B cell (primary cell): ENCODE measurements at regions not wholly inside any gene's neighbourhood (a gene's known extent, or its start where the extent isn't known, plus 50 kb on each side); places are given as distances from the start of the nearest gene placed in this dataset.

Experiments used
- ATAC-seq: fragments of 200-7000 bp; cut with Tn5 transposase; one replicate; pipeline ENCODE4 v1.10.0; 2021; ENCODE audit warnings: low read depth, mild to moderate bottlenecking, moderate number of reproducible peaks, moderate library complexity
- CTCF ChIA-PET: fragments of 350-600 bp; sonication (Branson Sonifier 250); formaldehyde crosslinking; loops from one replicate; lab custom pipeline; 2021; ENCODE audit warnings: antibody characterized with exemption, inconsistent platforms; lab: Charles Lee
- POLR2A ChIA-PET: fragments of 350-600 bp; sonication (Branson Sonifier 250); formaldehyde crosslinking; loops from one replicate; lab custom pipeline; 2021; ENCODE audit warnings: antibody characterized with exemption; lab: Charles Lee
- DNase-seq: peaks from one replicate; pipeline ENCODE4 v3.0.0; 2013
- H2AFZ ChIP-seq: 2 replicates; pipeline ENCODE4 v1.6.1; 2012; ENCODE audit warnings: mild to moderate bottlenecking, low read depth, low read length; ENCODE audit not compliant: insufficient read depth, poor library complexity, severe bottlenecking
- H3K27ac ChIP-seq, 2 donors: 1 replicate in 1 of 2; 2 replicates in 1 of 2; pipeline ENCODE4 v1.5.1; 2012 to 2013; ENCODE audit warnings: low read length in 2 of 2, mild to moderate bottlenecking in 2 of 2, moderate library complexity in 1 of 2
- H3K27me3 ChIP-seq, 4 experiments: fragments of 200-600 bp in 1 of 4; sonication (generic) in 1 of 4; replicated peaks in 1 of 4; 1 replicate in 2 of 4; 2 replicates in 2 of 4; pipeline versions ENCODE4 v1.6.1 to v1.7.0; 2013 to 2016; ENCODE audit warnings: low read length in 3 of 4, mild to moderate bottlenecking in 2 of 4, mixed read lengths in 1 of 4, moderate library complexity in 1 of 4; ENCODE audit not compliant: insufficient read depth in 4 of 4, control insufficient read depth in 3 of 4; ENCODE audit errors: control extremely low read depth in 1 of 4
- H3K36me3 ChIP-seq, 2 experiments: replicated peaks in 1 of 2; 1 replicate in 1 of 2; 2 replicates in 1 of 2; pipeline versions ENCODE4 v1.6.1 to v1.7.1; 2013; ENCODE audit warnings: low read length in 1 of 2; ENCODE audit not compliant: insufficient read depth in 2 of 2, control insufficient read depth in 1 of 2; ENCODE audit errors: control extremely low read depth in 1 of 2, extremely low read depth in 1 of 2
- H3K4me1 ChIP-seq, 2 donors: fragments of 200-600 bp in 1 of 2; sonication (generic) in 1 of 2; 1 replicate in 1 of 2; 2 replicates in 1 of 2; pipeline versions ENCODE4 v1.5.1 to v1.6.1; 2013 to 2017; ENCODE audit warnings: low read length in 2 of 2; ENCODE audit not compliant: control insufficient read depth in 2 of 2, insufficient read depth in 2 of 2
- H3K4me2 ChIP-seq: replicated peaks from 2 replicates; pipeline ENCODE3; 2012; ENCODE audit warnings: mild to moderate bottlenecking, low read depth, low read length; ENCODE audit not compliant: poor library complexity, severe bottlenecking
- H3K4me3 ChIP-seq, 5 experiments: fragments of 200-600 bp in 1 of 5; sonication (generic) in 1 of 5; 1 replicate in 3 of 5; 2 replicates in 2 of 5; pipeline versions ENCODE4 v1.5.1 to v1.7.0; 2011 to 2016; ENCODE audit warnings: low read length in 4 of 5, mild to moderate bottlenecking in 4 of 5, low read depth in 2 of 5, control low read depth in 1 of 5, moderate library complexity in 1 of 5; ENCODE audit not compliant: insufficient read depth in 1 of 5; ENCODE audit errors: control extremely low read depth in 1 of 5, extremely low read depth in 1 of 5
- H3K79me2 ChIP-seq: fragments of 200-600 bp; sonication (generic); one replicate; pipeline ENCODE4 v1.6.0; 2016; ENCODE audit warnings: low read length; ENCODE audit not compliant: control insufficient read depth, insufficient read depth
- H3K9ac ChIP-seq: fragments of 200-600 bp; sonication (generic); 2 replicates; pipeline ENCODE4 v1.6.1; 2017; ENCODE audit warnings: mild to moderate bottlenecking, low read length, moderate library complexity
- H3K9me3 ChIP-seq, 3 donors: one replicate each; pipeline versions ENCODE4 v1.6.1 to v1.7.1; 2013; ENCODE audit warnings: low read length in 2 of 3; ENCODE audit not compliant: control insufficient read depth in 2 of 3, insufficient read depth in 1 of 3; ENCODE audit errors: control extremely low read depth in 1 of 3
- H4K20me1 ChIP-seq: 2 replicates; pipeline ENCODE4 v1.6.0; 2012; ENCODE audit warnings: mild to moderate bottlenecking, low read length; ENCODE audit not compliant: insufficient read depth, control insufficient read depth, poor library complexity, severe bottlenecking
- H3K27ac Mint-ChIP-seq: one replicate; pipeline ENCODE4 v1.8.0; 2021; ENCODE audit warnings: mixed read lengths
- H3K27me3 Mint-ChIP-seq: one replicate; pipeline ENCODE4 v1.8.0; 2021; ENCODE audit warnings: mixed read lengths
- H3K4me1 Mint-ChIP-seq: one replicate; pipeline ENCODE4 v1.8.0; 2021; ENCODE audit warnings: mixed read lengths
- H3K4me3 Mint-ChIP-seq: one replicate; pipeline ENCODE4 v1.8.0; 2021; ENCODE audit warnings: mixed read lengths
- H3K9me3 Mint-ChIP-seq: one replicate; pipeline ENCODE4 v1.8.0; 2022; ENCODE audit warnings: mixed read lengths; ENCODE audit not compliant: insufficient read depth
- EZH2 ChIP-seq: IDR thresholded peaks from 2 replicates; pipeline ENCODE4 v1.6.1; 2012; ENCODE audit warnings: borderline replicate concordance, low read depth, mild to moderate bottlenecking, moderate library complexity, low read length; ENCODE audit not compliant: insufficient read depth, poor library complexity, severe bottlenecking
- WGBS: methylation state at CpG from one replicate; pipeline ENCODE4 v1.1.5; 2013; ENCODE audit warnings: missing lambda C conversion rate; ENCODE audit not compliant: insufficient coverage; 5-methylcytosine and 5-hydroxymethylcytosine counted together
- intact Hi-C: fragments of 100-400 bp; cut with micrococcal nuclease; formaldehyde crosslinking; loops from one replicate; pipeline ENCODE4 v1.10.0; 2022
- TF ChIP-seq, protein P1 (sequence below): fragments of 200-600 bp; IDR thresholded peaks from one replicate; pipeline ENCODE4 v1.8.0; 2022; ENCODE audit warnings: antibody characterized with exemption, mild to moderate bottlenecking

- no peak overlapping the region for H2AFZ ChIP-seq
- H3K9ac ChIP-seq = no peak overlapping the region
- no peaks in the 10 kb centered on the region for H3K36me3 ChIP-seq
- CTCF ChIA-PET = no interaction called here
- H3K79me2 ChIP-seq = no peaks in the 10 kb centered on the region
- H3K27ac Mint-ChIP-seq = no peak overlapping the region
- intact Hi-C loops = no loop called here
- no peak overlapping the region for H3K4me3 ChIP-seq
- no peak overlapping the region for H3K4me2 ChIP-seq
- H3K27me3 Mint-ChIP-seq = peaks cover 7% of the 10 kb centered on the region
- no peaks in the 10 kb centered on the region for H3K4me1 ChIP-seq
- no peaks in the 10 kb centered on the region for H3K27me3 ChIP-seq
- no peak for DNase-seq
- no peak overlapping the region for H3K27ac ChIP-seq
- TF ChIP-seq EZH2 = no peak
- TF ChIP-seq, protein P1, sequence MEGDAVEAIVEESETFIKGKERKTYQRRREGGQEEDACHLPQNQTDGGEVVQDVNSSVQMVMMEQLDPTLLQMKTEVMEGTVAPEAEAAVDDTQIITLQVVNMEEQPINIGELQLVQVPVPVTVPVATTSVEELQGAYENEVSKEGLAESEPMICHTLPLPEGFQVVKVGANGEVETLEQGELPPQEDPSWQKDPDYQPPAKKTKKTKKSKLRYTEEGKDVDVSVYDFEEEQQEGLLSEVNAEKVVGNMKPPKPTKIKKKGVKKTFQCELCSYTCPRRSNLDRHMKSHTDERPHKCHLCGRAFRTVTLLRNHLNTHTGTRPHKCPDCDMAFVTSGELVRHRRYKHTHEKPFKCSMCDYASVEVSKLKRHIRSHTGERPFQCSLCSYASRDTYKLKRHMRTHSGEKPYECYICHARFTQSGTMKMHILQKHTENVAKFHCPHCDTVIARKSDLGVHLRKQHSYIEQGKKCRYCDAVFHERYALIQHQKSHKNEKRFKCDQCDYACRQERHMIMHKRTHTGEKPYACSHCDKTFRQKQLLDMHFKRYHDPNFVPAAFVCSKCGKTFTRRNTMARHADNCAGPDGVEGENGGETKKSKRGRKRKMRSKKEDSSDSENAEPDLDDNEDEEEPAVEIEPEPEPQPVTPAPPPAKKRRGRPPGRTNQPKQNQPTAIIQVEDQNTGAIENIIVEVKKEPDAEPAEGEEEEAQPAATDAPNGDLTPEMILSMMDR = no peak
- H3K4me1 Mint-ChIP-seq = no peaks in the 10 kb centered on the region
- no peak overlapping the region for H3K4me3 Mint-ChIP-seq
- H3K9me3 ChIP-seq = no peaks in the 10 kb centered on the region
- ATAC-seq = no peak
- no peaks in the 10 kb centered on the region for H3K9me3 Mint-ChIP-seq
- H4K20me1 ChIP-seq = no peaks in the 10 kb centered on the region
- POLR2A ChIA-PET = no interaction called here
These were observed 57.6 kb downstream of the GSX2 start for GRCh38 chr4:54157606-54158005.

DNA sequence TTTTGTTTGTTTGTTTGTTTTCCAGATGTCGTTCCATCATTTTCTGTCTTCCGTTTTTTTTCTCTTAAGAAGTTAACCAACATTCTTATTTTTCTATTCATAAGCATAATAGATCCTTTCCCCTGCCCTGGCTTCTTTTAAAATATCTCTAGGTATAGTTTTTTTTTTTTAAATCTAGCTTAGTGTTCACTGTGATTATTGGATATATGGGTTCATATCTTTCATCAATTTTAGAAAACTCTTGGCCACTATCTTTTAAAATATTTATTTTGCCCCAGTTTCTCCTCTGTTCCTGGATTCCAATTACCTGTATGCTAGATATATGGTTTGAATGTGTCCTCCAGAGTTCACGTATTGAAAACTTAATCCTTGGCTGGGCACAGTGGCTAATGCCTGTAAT lies 59.6 kb downstream of the GSX2 start:
- no peak for DNase-seq
- no peaks in the 10 kb centered on the region for H3K9me3 Mint-ChIP-seq
- Histone ChIP-seq H3K4me3 (no peak overlapping the region), H2AFZ (no peak overlapping the region), H3K4me1 (no peaks in the 10 kb centered on the region), H3K79me2 (no peaks in the 10 kb centered on the region), H4K20me1 (no peaks in the 10 kb centered on the region), H3K27me3 (no peaks in the 10 kb centered on the region), H3K9me3 (no peaks in the 10 kb centered on the region), H3K27ac (no peak overlapping the region), H3K9ac (no peak overlapping the region), H3K4me2 (no peak overlapping the region), H3K36me3 (no peaks in the 10 kb centered on the region)
- ChIA-PET POLR2A (no interaction called here), CTCF (no interaction called here)
- H3K4me3 Mint-ChIP-seq = no peak overlapping the region
- H3K4me1 Mint-ChIP-seq = no peaks in the 10 kb centered on the region
- peaks cover 4% of the 10 kb centered on the region for H3K27me3 Mint-ChIP-seq
- TF ChIP-seq EZH2 = no peak
- TF ChIP-seq, protein P1 = no peak
- no peak for ATAC-seq
- no peak overlapping the region for H3K27ac Mint-ChIP-seq
- intact Hi-C loops = no loop called here
- no CpG with 5 or more reads among the region's 3 CpGs for WGBS
